ENCODE measurements at regions not wholly inside any gene's neighbourhood (a gene's known extent, or its start where the extent isn't known, plus 50 kb on each side); places are given as distances from the start of the nearest gene placed in this dataset.

DNA sequence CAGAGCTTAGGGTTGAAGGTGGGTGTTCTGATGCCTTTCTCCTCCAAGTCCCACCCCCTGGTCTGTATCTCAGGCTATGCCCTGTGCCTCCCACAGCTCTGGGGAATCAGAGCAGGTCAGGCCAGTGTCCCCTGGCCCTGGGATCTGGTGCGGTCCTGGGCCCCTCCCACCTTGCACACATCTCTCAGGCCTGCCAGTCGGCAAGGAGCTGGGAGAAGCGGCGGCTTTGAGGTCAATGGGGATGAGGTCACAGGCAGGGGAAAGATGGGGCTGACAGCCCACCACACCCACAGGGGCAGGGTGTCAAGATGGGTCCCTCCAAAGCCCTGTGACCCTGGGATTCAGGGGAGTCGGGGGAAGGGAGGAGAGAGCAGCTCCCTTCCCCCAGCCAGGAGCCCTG is 65.4 kb upstream of the CASZ1 start:
- H3K4me1 ChIP-seq (ENCODE audit: control extremely low read depth in 1 of 4, control insufficient read depth in 4 of 4, insufficient read depth in 4 of 4, low read length in 3 of 4) = peaks cover 0 to 10% (median 7%) of the 10 kb centered on the region in 4 experiments
- ChIA-PET POLR2A (no interaction called here), CTCF (interaction anchor here (0.9 to 1.2 kb wide), 2 partner anchors 19 to 28 kb away, joined by 3 read pairs; no protein-coding TSS in a partner anchor)
- H3K27ac ChIP-seq (ENCODE audit: insufficient read depth in 1 of 2, low read depth in 1 of 2, low read length in 2 of 2, poor library complexity in 1 of 2, severe bottlenecking in 2 of 2) = no peak overlapping the region
- H3K27me3 ChIP-seq (replicated peaks in 2 of 5; ENCODE audit: control insufficient read depth in 4 of 5, insufficient read depth in 5 of 5, low read length in 4 of 5) = peaks cover 3 to 71% (median 29%) of the 10 kb centered on the region in 5 experiments
- no peak overlapping the region for H3K4me3 ChIP-seq (ENCODE audit: control insufficient read depth in 1 of 7, extremely low read depth in 1 of 7, insufficient read depth in 4 of 7, low read depth in 2 of 7, low read length in 6 of 7)
- DNase-seq = no peak
- no peaks in the 10 kb centered on the region for H3K36me3 ChIP-seq (ENCODE audit: control insufficient read depth in 4 of 4, insufficient read depth in 4 of 4, low read length in 3 of 4)
- no peaks in the 10 kb centered on the region for H3K9me3 ChIP-seq (ENCODE audit: control extremely low read depth in 1 of 5, control insufficient read depth in 4 of 5, insufficient read depth in 2 of 5, low read depth in 1 of 5, low read length in 4 of 5)
- 100% methylated on average over 2 of the region's 5 CpGs for WGBS (ENCODE audit: insufficient coverage)

DNA sequence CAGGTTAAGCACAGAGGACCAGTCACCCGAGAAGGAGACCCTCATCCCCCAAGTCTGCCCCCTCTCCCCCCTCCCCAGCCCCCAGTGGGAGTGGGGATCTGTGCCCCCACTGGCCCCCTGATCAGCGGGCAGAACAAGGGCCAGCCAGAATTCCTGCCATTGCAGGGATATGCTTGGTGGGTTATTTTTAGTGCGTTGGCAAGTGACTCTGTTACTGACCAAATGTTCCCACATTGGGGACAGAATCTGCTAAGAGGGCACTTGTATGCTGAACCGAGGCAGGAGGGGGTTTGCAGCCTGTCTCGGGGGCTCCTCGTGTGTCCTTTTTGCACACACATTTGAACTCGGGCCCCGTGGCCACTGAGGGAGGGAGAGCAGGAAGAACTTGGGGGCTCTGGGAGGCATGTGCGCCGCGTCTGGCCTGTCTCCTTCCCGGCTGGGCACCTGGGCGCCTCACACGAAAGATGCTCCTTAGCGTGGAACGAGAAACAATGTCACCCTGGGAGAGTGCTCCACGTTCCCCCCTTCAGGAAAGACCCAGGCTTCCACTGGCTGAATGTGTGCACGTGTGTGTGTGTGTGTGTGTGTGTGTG is 66.4 kb upstream of the CASZ1 start:
- ChIA-PET CTCF (no interaction called here), POLR2A (no interaction called here)
- 88% methylated on average over 10 of the region's 18 CpGs for WGBS (ENCODE audit: insufficient coverage)
- peaks cover 3 to 75% (median 29%) of the 10 kb centered on the region in 5 experiments for H3K27me3 ChIP-seq (replicated peaks in 2 of 5; ENCODE audit: control insufficient read depth in 4 of 5, insufficient read depth in 5 of 5, low read length in 4 of 5)
- no peak overlapping the region for H3K27ac ChIP-seq (ENCODE audit: insufficient read depth in 1 of 2, low read depth in 1 of 2, low read length in 2 of 2, poor library complexity in 1 of 2, severe bottlenecking in 2 of 2)
- H3K4me1 ChIP-seq (ENCODE audit: control extremely low read depth in 1 of 4, control insufficient read depth in 4 of 4, insufficient read depth in 4 of 4, low read length in 3 of 4) = peaks cover 0 to 16% (median 12%) of the 10 kb centered on the region in 4 experiments
- no peaks in the 10 kb centered on the region for H3K36me3 ChIP-seq (ENCODE audit: control insufficient read depth in 4 of 4, insufficient read depth in 4 of 4, low read length in 3 of 4)
- no peak for DNase-seq
- H3K4me3 ChIP-seq (ENCODE audit: control insufficient read depth in 1 of 7, extremely low read depth in 1 of 7, insufficient read depth in 4 of 7, low read depth in 2 of 7, low read length in 6 of 7) = no peak overlapping the region
- no peaks in the 10 kb centered on the region for H3K9me3 ChIP-seq (ENCODE audit: control extremely low read depth in 1 of 5, control insufficient read depth in 4 of 5, insufficient read depth in 2 of 5, low read depth in 1 of 5, low read length in 4 of 5)

DNA sequence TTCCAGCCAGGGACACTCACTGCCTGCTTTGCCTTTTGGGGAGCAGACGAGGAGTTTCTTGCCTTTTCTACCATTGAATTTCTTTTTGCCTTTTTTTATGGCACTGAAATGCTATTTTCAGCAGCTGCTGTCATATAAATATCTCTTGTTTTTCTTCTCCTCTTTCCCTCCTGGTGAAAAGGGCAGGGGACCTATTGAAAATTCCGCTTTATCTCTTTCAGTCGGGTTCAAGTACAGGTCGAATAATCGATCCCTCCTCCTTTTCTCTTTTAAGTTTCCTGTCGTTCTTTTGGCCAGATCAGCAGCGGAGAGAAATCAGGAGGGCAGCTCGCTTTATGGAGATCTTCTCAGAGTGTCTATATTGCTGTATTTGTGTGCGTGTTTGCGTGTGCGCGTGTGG is 67.4 kb upstream of the CASZ1 start:
- Histone ChIP-seq H3K4me1 (ENCODE audit: control extremely low read depth in 1 of 4, control insufficient read depth in 4 of 4, insufficient read depth in 4 of 4, low read length in 3 of 4) (peaks cover 0 to 16% (median 12%) of the 10 kb centered on the region in 4 experiments), H3K27me3 (replicated peaks in 2 of 5; ENCODE audit: control insufficient read depth in 4 of 5, insufficient read depth in 5 of 5, low read length in 4 of 5) (peaks cover 3 to 86% (median 31%) of the 10 kb centered on the region in 5 experiments), H3K9me3 (ENCODE audit: control extremely low read depth in 1 of 5, control insufficient read depth in 4 of 5, insufficient read depth in 2 of 5, low read depth in 1 of 5, low read length in 4 of 5) (no peaks in the 10 kb centered on the region), H3K27ac (ENCODE audit: insufficient read depth in 1 of 2, low read depth in 1 of 2, low read length in 2 of 2, poor library complexity in 1 of 2, severe bottlenecking in 2 of 2) (no peak overlapping the region), H3K4me3 (ENCODE audit: control insufficient read depth in 1 of 7, extremely low read depth in 1 of 7, insufficient read depth in 4 of 7, low read depth in 2 of 7, low read length in 6 of 7) (no peak overlapping the region), H3K36me3 (ENCODE audit: control insufficient read depth in 4 of 4, insufficient read depth in 4 of 4, low read length in 3 of 4) (no peaks in the 10 kb centered on the region)
- WGBS (ENCODE audit: insufficient coverage) = 48% methylated on average over 10 of the region's 12 CpGs
- no peak for DNase-seq
- ChIA-PET POLR2A (no interaction called here), CTCF (interaction anchor here (1.2 kb wide), 1 partner anchor 12 kb away, joined by 4 read pairs; no protein-coding TSS in a partner anchor)

DNA sequence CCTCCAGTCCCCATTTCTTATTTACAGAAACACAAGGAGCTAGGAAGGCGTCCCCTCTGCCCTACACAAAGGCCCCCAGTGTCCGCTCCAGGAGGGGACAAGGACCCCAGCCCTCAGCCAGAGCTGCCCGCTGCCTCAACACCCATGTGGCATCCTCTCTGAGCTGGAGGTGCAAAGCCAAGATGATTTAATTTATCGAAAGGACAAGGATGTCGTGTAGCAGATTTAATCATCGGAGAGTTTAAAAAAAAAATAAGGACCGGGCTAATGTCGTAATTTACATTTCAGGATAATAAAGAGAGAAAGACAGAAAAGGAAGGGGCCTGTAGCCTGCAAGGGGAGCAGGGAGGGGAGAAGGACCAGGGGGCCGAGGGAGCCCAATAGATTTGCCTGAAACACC is 68.3 kb upstream of the CASZ1 start:
- 80% methylated on average over 8 of the region's 9 CpGs for WGBS (ENCODE audit: insufficient coverage)
- Histone ChIP-seq H3K36me3 (ENCODE audit: control insufficient read depth in 4 of 4, insufficient read depth in 4 of 4, low read length in 3 of 4) (no peaks in the 10 kb centered on the region), H3K27ac (ENCODE audit: insufficient read depth in 1 of 2, low read depth in 1 of 2, low read length in 2 of 2, poor library complexity in 1 of 2, severe bottlenecking in 2 of 2) (no peak overlapping the region), H3K9me3 (ENCODE audit: control extremely low read depth in 1 of 5, control insufficient read depth in 4 of 5, insufficient read depth in 2 of 5, low read depth in 1 of 5, low read length in 4 of 5) (no peaks in the 10 kb centered on the region), H3K4me1 (ENCODE audit: control extremely low read depth in 1 of 4, control insufficient read depth in 4 of 4, insufficient read depth in 4 of 4, low read length in 3 of 4) (peaks cover 0 to 16% (median 12%) of the 10 kb centered on the region in 4 experiments), H3K4me3 (ENCODE audit: control insufficient read depth in 1 of 7, extremely low read depth in 1 of 7, insufficient read depth in 4 of 7, low read depth in 2 of 7, low read length in 6 of 7) (no peak overlapping the region), H3K27me3 (replicated peaks in 2 of 5; ENCODE audit: control insufficient read depth in 4 of 5, insufficient read depth in 5 of 5, low read length in 4 of 5) (peaks cover 3 to 91% (median 31%) of the 10 kb centered on the region in 5 experiments)
- CTCF ChIA-PET = interaction anchor here (1.1 to 1.4 kb wide), 3 partner anchors 13 to 172 kb away, joined by 4 read pairs; no protein-coding TSS in a partner anchor
- POLR2A ChIA-PET = interaction anchor here (0.5 kb wide), 1 partner anchor 226 kb away, joined by 3 read pairs; no protein-coding TSS in a partner anchor
- no peak for DNase-seq

DNA sequence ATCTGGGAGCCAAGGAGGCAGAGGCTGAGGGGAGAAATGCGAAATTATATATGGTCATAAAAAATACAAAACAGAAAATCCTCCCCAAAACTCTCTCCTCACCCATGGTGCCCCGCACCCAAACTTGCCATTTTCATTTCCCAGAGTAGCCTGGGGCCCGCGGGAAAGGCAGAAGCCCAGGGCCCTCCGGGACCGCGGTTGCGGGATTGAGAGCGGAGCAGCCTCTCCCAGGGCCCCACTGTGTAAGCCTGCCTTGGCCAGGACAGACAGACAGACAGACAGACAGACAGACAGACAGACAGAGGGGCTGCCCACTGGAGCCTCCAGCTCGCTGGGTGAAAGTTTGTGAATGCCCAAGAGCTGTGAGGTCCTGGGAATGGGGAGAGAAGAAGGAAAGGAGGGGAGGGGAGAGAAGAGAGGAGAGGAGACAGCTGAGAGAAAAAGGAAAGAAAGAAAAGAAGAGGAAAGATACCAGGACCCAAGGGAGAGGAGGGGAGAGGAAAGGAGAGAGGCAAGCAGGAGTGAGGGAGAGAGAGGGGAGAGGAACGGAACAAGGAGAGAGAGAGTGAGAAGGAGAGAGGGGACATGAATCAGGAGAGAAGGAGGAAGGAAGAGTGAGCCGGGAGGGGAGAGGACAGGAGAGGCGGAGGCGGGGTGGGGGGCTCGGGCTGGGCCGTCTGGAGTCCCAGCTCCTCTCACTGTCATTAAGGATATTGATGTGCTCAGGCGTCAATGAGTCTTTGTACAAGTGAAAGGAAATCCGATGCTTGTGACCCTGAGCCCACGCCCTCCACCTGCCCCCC is 69.3 kb upstream of the CASZ1 start:
- peaks cover 3 to 81% (median 31%) of the 10 kb centered on the region in 5 experiments for H3K27me3 ChIP-seq (replicated peaks in 2 of 5; ENCODE audit: control insufficient read depth in 4 of 5, insufficient read depth in 5 of 5, low read length in 4 of 5)
- ChIA-PET POLR2A (no interaction called here), CTCF (interaction anchor here (1.1 to 1.4 kb wide), 3 partner anchors 44 to 310 kb away, joined by 3 to 4 read pairs (median 4); no protein-coding TSS in a partner anchor)
- peak in 1 of 3 donors; percentile 13 for DNase-seq
- H3K36me3 ChIP-seq (ENCODE audit: control insufficient read depth in 4 of 4, insufficient read depth in 4 of 4, low read length in 3 of 4) = no peaks in the 10 kb centered on the region
- 37% methylated on average over 14 of the region's 19 CpGs for WGBS (ENCODE audit: insufficient coverage)
- peaks cover 0 to 16% (median 12%) of the 10 kb centered on the region in 4 experiments for H3K4me1 ChIP-seq (ENCODE audit: control extremely low read depth in 1 of 4, control insufficient read depth in 4 of 4, insufficient read depth in 4 of 4, low read length in 3 of 4)
- H3K9me3 ChIP-seq (ENCODE audit: control extremely low read depth in 1 of 5, control insufficient read depth in 4 of 5, insufficient read depth in 2 of 5, low read depth in 1 of 5, low read length in 4 of 5) = no peaks in the 10 kb centered on the region
- no peak overlapping the region for H3K27ac ChIP-seq (ENCODE audit: insufficient read depth in 1 of 2, low read depth in 1 of 2, low read length in 2 of 2, poor library complexity in 1 of 2, severe bottlenecking in 2 of 2)
- H3K4me3 ChIP-seq (ENCODE audit: control insufficient read depth in 1 of 7, extremely low read depth in 1 of 7, insufficient read depth in 4 of 7, low read depth in 2 of 7, low read length in 6 of 7) = no peak overlapping the region

DNA sequence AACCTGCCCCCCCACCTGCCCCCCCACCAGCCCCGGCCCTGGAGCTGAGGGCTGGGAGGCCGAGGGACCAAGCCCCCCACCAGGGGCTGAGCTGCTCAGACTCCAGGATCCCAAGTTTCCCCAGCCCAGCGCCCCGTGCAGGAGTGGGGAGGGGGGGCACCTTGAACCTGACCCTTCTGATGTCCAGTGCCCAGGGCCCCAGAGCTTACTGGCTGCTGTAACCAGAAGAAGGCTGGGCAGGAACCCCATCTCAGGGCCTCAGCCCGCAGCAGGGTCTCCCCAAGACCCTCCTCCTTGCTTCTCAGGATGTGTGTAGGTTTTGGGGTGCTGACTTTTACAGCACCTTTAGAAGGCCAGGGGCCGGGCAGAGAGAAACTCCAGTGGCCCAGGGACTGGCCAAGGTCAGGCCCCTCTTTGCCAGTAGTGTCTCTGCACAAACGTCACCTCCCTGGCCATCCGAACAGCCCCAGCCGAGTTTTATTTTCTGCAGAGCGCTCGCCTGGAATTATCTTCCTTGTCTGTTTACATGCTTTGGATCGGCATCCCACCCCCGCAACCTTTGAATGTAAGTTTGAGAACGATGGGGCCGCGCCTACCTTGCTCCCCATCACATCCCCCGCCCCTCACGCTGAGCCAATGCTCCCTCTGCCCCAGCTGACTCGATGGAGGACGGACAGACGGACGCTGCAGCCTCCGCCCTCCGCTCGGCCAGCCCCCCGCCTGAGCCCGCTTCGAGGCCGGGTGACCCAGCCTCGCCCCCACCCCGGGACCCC is 70.1 kb upstream of the CASZ1 start:
- POLR2A ChIA-PET = no interaction called here
- peak overlapping the region in 5 of 7 experiments; percentile 9 to 54 (median 43) for H3K4me3 ChIP-seq (ENCODE audit: control insufficient read depth in 1 of 7, extremely low read depth in 1 of 7, insufficient read depth in 4 of 7, low read depth in 2 of 7, low read length in 6 of 7)
- peak in 2 of 3 donors; percentile 38 to 45 for DNase-seq

More for the DNA sequence above, 70.1 kb upstream of the CASZ1 start:
- H3K9me3 ChIP-seq (ENCODE audit: control extremely low read depth in 1 of 5, control insufficient read depth in 4 of 5, insufficient read depth in 2 of 5, low read depth in 1 of 5, low read length in 4 of 5) = no peaks in the 10 kb centered on the region
- CTCF ChIA-PET = interaction anchor here (0.6 to 1.5 kb wide), 3 partner anchors 25 to 310 kb away, joined by 3 to 4 read pairs (median 3); no protein-coding TSS in a partner anchor
- peaks cover 0 to 16% (median 12%) of the 10 kb centered on the region in 4 experiments for H3K4me1 ChIP-seq (ENCODE audit: control extremely low read depth in 1 of 4, control insufficient read depth in 4 of 4, insufficient read depth in 4 of 4, low read length in 3 of 4)
- H3K36me3 ChIP-seq (ENCODE audit: control insufficient read depth in 4 of 4, insufficient read depth in 4 of 4, low read length in 3 of 4) = no peaks in the 10 kb centered on the region
- peaks cover 3 to 73% (median 26%) of the 10 kb centered on the region in 5 experiments for H3K27me3 ChIP-seq (replicated peaks in 2 of 5; ENCODE audit: control insufficient read depth in 4 of 5, insufficient read depth in 5 of 5, low read length in 4 of 5)
- no peak overlapping the region for H3K27ac ChIP-seq (ENCODE audit: insufficient read depth in 1 of 2, low read depth in 1 of 2, low read length in 2 of 2, poor library complexity in 1 of 2, severe bottlenecking in 2 of 2)
- 1% methylated on average over 22 of the region's 31 CpGs for WGBS (ENCODE audit: insufficient coverage)
